ENCODE measurements at regions not wholly inside any gene's neighbourhood (a gene's known extent, or its start where the extent isn't known, plus 50 kb on each side); places are given as distances from the start of the nearest gene placed in this dataset.

DNA sequence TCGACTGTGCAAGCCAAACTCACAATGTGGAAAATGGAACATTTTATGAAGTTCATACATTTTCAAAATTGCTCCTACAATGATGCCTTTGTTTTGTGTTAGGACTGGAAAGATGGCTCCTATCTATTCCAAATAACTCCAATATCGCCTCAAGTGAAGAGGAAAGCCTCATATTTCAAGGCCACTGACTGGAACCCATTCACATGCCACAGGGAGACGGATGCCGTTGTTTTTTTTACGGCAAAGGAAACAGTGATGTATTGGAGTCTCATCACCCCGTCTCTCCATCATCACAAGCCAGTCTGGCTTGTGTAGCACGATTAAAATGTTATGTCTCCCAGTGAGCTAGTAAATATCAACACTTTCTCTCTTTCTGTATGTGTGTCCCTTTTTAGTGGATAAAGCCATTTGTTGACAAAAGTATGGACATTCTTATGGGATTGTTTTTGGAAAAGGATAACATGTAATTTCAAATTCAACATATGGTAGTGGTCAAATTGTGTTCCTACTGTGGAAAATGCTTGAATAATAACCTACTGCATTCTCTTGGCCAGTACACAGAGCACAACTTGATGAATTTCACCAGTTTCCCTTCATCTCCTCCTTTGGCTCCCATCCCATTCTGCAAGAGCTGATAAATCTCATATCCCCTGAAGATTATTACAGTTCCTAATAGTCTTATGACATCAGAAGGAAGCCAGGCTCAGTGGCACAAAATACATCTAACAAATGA is 109.5 kb upstream of the PITRM1 start:
- H3K27me3 Mint-ChIP-seq (ENCODE audit: unreplicated experiment), result peaks cover 5% of the 10 kb centered on the region
- TF ChIP-seq, protein P1, sequence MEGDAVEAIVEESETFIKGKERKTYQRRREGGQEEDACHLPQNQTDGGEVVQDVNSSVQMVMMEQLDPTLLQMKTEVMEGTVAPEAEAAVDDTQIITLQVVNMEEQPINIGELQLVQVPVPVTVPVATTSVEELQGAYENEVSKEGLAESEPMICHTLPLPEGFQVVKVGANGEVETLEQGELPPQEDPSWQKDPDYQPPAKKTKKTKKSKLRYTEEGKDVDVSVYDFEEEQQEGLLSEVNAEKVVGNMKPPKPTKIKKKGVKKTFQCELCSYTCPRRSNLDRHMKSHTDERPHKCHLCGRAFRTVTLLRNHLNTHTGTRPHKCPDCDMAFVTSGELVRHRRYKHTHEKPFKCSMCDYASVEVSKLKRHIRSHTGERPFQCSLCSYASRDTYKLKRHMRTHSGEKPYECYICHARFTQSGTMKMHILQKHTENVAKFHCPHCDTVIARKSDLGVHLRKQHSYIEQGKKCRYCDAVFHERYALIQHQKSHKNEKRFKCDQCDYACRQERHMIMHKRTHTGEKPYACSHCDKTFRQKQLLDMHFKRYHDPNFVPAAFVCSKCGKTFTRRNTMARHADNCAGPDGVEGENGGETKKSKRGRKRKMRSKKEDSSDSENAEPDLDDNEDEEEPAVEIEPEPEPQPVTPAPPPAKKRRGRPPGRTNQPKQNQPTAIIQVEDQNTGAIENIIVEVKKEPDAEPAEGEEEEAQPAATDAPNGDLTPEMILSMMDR (IDR thresholded peaks at IDR 0.05), result no peak
- no peaks in the 10 kb centered on the region for H3K36me3 Mint-ChIP-seq (ENCODE audit: unreplicated experiment)
- no peak overlapping the region for H3K27ac Mint-ChIP-seq (ENCODE audit: unreplicated experiment)
- H3K9me3 Mint-ChIP-seq (ENCODE audit: unreplicated experiment), result no peaks in the 10 kb centered on the region
- no peak for DNase-seq (ENCODE audit: extremely low spot score, unreplicated experiment)
- H3K4me1 Mint-ChIP-seq (ENCODE audit: unreplicated experiment), result no peaks in the 10 kb centered on the region
- no peak overlapping the region for H3K4me3 Mint-ChIP-seq (ENCODE audit: unreplicated experiment)

DNA sequence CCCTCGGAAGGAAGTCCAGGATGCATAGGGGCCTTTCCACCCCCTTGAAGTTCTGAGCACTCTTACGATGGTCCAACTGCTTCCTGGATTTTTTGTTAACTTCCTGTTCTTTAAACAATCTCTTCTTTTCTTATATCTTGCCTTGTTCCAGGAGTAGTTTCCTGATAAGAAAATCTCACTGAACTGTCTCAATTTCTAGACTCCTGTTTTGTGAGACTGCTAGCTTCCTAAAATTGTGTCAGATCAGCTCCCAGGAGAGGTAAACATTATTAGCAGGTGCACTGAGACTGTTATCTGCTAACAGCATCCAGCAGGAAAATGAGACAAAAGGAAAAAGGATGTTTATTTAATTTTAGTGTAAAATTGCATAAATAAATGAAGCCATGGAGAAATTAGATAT is 106.2 kb upstream of the PITRM1 start:
- H3K27ac Mint-ChIP-seq (ENCODE audit: unreplicated experiment), result no peak overlapping the region
- TF ChIP-seq, protein P1 (IDR thresholded peaks at IDR 0.05), result no peak
- H3K4me3 Mint-ChIP-seq (ENCODE audit: unreplicated experiment), result no peak overlapping the region
- no peaks in the 10 kb centered on the region for H3K9me3 Mint-ChIP-seq (ENCODE audit: unreplicated experiment)
- no peak for DNase-seq (ENCODE audit: extremely low spot score, unreplicated experiment)
- no peaks in the 10 kb centered on the region for H3K4me1 Mint-ChIP-seq (ENCODE audit: unreplicated experiment)
- H3K36me3 Mint-ChIP-seq (ENCODE audit: unreplicated experiment), result no peaks in the 10 kb centered on the region
- H3K27me3 Mint-ChIP-seq (ENCODE audit: unreplicated experiment), result no peaks in the 10 kb centered on the region

DNA sequence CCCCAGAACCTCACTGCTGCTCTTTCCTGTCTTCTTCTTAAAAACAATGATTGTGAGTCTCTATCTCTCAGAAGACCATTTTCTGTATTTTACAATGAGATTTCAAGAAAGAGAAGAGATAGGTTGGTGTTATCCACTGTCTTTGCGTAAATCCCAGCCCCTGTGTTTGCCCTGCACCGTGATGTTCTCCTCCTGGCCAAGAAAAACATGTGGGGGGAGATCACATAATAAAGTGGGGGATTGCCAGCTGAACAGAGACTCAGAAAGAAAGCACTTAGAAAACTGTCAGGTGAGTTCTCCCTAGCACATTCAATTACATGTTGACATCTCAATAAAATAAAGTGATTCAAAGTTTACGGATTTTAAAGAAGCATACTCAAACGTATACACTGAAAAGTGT is 105.0 kb upstream of the PITRM1 start:
- no peaks in the 10 kb centered on the region for H3K4me1 Mint-ChIP-seq (ENCODE audit: unreplicated experiment)
- H3K27ac Mint-ChIP-seq (ENCODE audit: unreplicated experiment), result no peak overlapping the region
- TF ChIP-seq, protein P1 (IDR thresholded peaks at IDR 0.05), result no peak
- H3K36me3 Mint-ChIP-seq (ENCODE audit: unreplicated experiment), result no peaks in the 10 kb centered on the region
- peaks cover 2% of the 10 kb centered on the region for H3K27me3 Mint-ChIP-seq (ENCODE audit: unreplicated experiment)
- H3K9me3 Mint-ChIP-seq (ENCODE audit: unreplicated experiment), result no peaks in the 10 kb centered on the region
- no peak overlapping the region for H3K4me3 Mint-ChIP-seq (ENCODE audit: unreplicated experiment)
- no peak for DNase-seq (ENCODE audit: extremely low spot score, unreplicated experiment)

DNA sequence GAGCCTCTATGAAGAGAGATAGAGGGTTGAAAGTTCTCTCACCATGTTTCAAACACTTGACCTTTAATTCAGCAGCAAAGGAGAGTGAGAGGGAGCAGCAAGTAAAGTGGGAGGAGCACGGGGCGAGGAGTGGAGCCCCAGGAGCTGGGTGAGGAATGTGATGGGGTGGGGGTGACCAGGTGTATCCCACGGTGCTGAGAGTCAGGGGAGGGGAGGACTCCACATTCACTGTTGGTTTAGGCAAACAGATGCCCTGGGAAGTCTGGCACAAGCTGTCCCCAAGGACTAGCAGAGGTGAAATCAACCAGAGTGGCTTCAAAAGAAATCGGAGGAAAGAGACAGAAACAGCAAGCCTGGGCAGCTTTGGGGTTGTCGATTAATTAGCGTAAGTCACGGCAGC is 101.8 kb upstream of the PITRM1 start:
- TF ChIP-seq, protein P1 (IDR thresholded peaks at IDR 0.05), result no peak
- H3K9me3 Mint-ChIP-seq (ENCODE audit: unreplicated experiment), result no peaks in the 10 kb centered on the region
- H3K4me1 Mint-ChIP-seq (ENCODE audit: unreplicated experiment), result no peaks in the 10 kb centered on the region
- no peak overlapping the region for H3K27ac Mint-ChIP-seq (ENCODE audit: unreplicated experiment)
- no peaks in the 10 kb centered on the region for H3K36me3 Mint-ChIP-seq (ENCODE audit: unreplicated experiment)
- H3K4me3 Mint-ChIP-seq (ENCODE audit: unreplicated experiment), result no peak overlapping the region
- DNase-seq (ENCODE audit: extremely low spot score, unreplicated experiment), result no peak
- peaks cover 2% of the 10 kb centered on the region for H3K27me3 Mint-ChIP-seq (ENCODE audit: unreplicated experiment)

DNA sequence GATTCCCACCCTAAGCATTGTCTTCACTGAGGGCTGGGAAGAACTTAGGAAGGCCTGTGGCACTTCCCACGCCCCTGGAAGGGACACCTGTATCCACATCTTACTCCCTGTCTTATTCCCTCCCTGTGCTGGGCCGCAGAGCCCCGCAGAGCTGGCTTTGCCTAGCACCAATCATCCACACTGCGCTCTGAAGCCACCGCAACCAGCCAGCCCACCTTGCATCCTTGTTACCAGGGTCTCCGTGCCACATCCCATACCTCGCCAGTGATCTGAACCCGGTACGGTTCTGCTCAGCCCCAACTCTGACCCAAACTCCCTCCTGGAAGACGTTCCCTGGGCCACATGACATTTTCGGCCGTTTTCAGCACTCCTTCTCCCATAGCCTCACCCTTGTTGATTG is 101.4 kb upstream of the PITRM1 start:
- no peaks in the 10 kb centered on the region for H3K36me3 Mint-ChIP-seq (ENCODE audit: unreplicated experiment)
- TF ChIP-seq, protein P1 (IDR thresholded peaks at IDR 0.05), result no peak
- H3K4me3 Mint-ChIP-seq (ENCODE audit: unreplicated experiment), result no peak overlapping the region
- peaks cover 2% of the 10 kb centered on the region for H3K27me3 Mint-ChIP-seq (ENCODE audit: unreplicated experiment)
- no peaks in the 10 kb centered on the region for H3K9me3 Mint-ChIP-seq (ENCODE audit: unreplicated experiment)
- no peak overlapping the region for H3K27ac Mint-ChIP-seq (ENCODE audit: unreplicated experiment)
- no peaks in the 10 kb centered on the region for H3K4me1 Mint-ChIP-seq (ENCODE audit: unreplicated experiment)
- DNase-seq (ENCODE audit: extremely low spot score, unreplicated experiment), result no peak

Data from osteocyte (in vitro differentiated cells).